HepG2 (cell line): ENCODE measurements at regions not wholly inside any gene's neighbourhood (a gene's known extent, or its start where the extent isn't known, plus 50 kb on each side); places are given as distances from the start of the nearest gene placed in this dataset.

Experiments
- ATAC-seq: fragments of 200-7000 bp; cut with Tn5 transposase; 3 replicates; pipeline ENCODE4 v1.9.1; 2020; ENCODE audit warnings: mild to moderate bottlenecking, moderate library complexity
- BruUV-seq: library from RNA; stranded (reverse); fragments of 400-500 nt; replicated peaks from 2 replicates; lab custom pipeline; 2021; lab: Mats Ljungman, UMichigan
- CTCF ChIA-PET: fragments of 300-600 bp; formaldehyde crosslinking; extraction: SDS; loops from one replicate; lab custom pipeline; 2021; ENCODE audit warnings: low total read pairs, inconsistent platforms, low intra/inter-chr PET ratio; lab: Yijun Ruan, JAX
- POLR2A ChIA-PET: fragments of 350-600 bp; sonication (Branson Sonifier 250); formaldehyde crosslinking; loops from one replicate; lab custom pipeline; 2020; ENCODE audit warnings: antibody characterized with exemption, inconsistent platforms; lab: Yijun Ruan, JAX
- DNase-seq: peaks from one replicate; pipeline ENCODE4 v3.0.0-alpha.2; 2015; ENCODE audit warnings: low spot score
- FAIRE-seq: peaks from 3 replicates; lab custom pipeline; 2011; peaks lifted over from hg19 to GRCh38; lab: Jason Lieb, UNC
- H2AFZ ChIP-seq: one replicate; pipeline ENCODE4 v1.6.1; 2011; ENCODE audit warnings: low read length, inconsistent platforms
- H3K27ac ChIP-seq: fragments of 300-600 bp; 3 replicates; pipeline ENCODE4 v1.8.0; 2011; ENCODE audit warnings: mixed run types, mild to moderate bottlenecking, mixed read lengths, low read length, inconsistent platforms; ENCODE audit not compliant: insufficient read depth; ENCODE audit errors: extremely low read length
- H3K27me3 ChIP-seq, 2 experiments: fragments of 200-600 bp in 1 of 2; 2 replicates in 1 of 2; 3 replicates in 1 of 2; pipeline versions ENCODE4 v1.6.0 to v1.8.0; 2011; ENCODE audit warnings: low read length in 2 of 2, mild to moderate bottlenecking in 2 of 2, moderate library complexity in 2 of 2, inconsistent platforms in 1 of 2; ENCODE audit not compliant: insufficient read depth in 2 of 2, control insufficient read depth in 1 of 2
- H3K36me3 ChIP-seq, 2 experiments: fragments of 200-600 bp in 1 of 2; replicated peaks in 1 of 2; 2 replicates in 1 of 2; 3 replicates in 1 of 2; pipeline versions ENCODE4 v1.5.1 to v1.8.0; 2011; ENCODE audit warnings: low read length in 2 of 2, inconsistent platforms in 1 of 2; ENCODE audit not compliant: insufficient read depth in 2 of 2, control insufficient read depth in 1 of 2
- H3K4me1 ChIP-seq: 2 replicates; pipeline ENCODE4 v1.5.1; 2012; ENCODE audit warnings: low read length, inconsistent platforms; ENCODE audit not compliant: insufficient read depth
- H3K4me2 ChIP-seq: 2 replicates; pipeline ENCODE4 v1.6.0; 2011; ENCODE audit warnings: low read depth, low read length, inconsistent platforms
- H3K4me3 ChIP-seq, 3 experiments: fragments of 200-600 bp in 1 of 3; sonication (generic), shearing (Covaris generic) in 1 of 3; replicated peaks in 1 of 3; 2 replicates each; pipeline ENCODE4 v1.5.1; 2011 to 2016; ENCODE audit warnings: low read length in 3 of 3, inconsistent platforms in 2 of 3, low read depth in 2 of 3, mild to moderate bottlenecking in 2 of 3, control low read depth in 1 of 3, mixed read lengths in 1 of 3; ENCODE audit not compliant: insufficient read depth in 1 of 3
- H3K79me2 ChIP-seq: one replicate; pipeline ENCODE4 v1.6.1; 2011; ENCODE audit warnings: low read length, inconsistent platforms; ENCODE audit not compliant: insufficient read depth
- H3K9ac ChIP-seq: 2 replicates; pipeline ENCODE4 v1.6.0; 2011; ENCODE audit warnings: mild to moderate bottlenecking, low read depth, low read length, inconsistent platforms; ENCODE audit not compliant: insufficient read depth
- H3K9me3 ChIP-seq: 2 replicates; pipeline ENCODE4 v1.5.1; 2012; ENCODE audit warnings: mild to moderate bottlenecking, low read length
- H4K20me1 ChIP-seq: 2 replicates; pipeline ENCODE4 v1.6.0; 2011; ENCODE audit warnings: inconsistent platforms, mild to moderate bottlenecking, low read length, moderate library complexity; ENCODE audit not compliant: insufficient read depth
- CC2D1A ChIP-seq: sonication (generic); formaldehyde crosslinking; IDR thresholded peaks from 2 replicates; pipeline ENCODE4 v1.8.1; 2023; ENCODE audit warnings: mild to moderate bottlenecking, missing genetic modification reagents
- FOXO4 ChIP-seq: sonication (generic); formaldehyde crosslinking; conservative IDR thresholded peaks from 2 replicates; pipeline ENCODE4 v1.8.1; 2023; ENCODE audit warnings: missing genetic modification reagents
- FUBP1 ChIP-seq: sonication (generic); formaldehyde crosslinking; IDR thresholded peaks from 2 replicates; pipeline ENCODE4 v1.5.1; 2020; ENCODE audit warnings: missing genetic modification reagents, mild to moderate bottlenecking, borderline replicate concordance
- LCORL ChIP-seq, 2 experiments: fragments of 450-650 bp in 1 of 2; sonication (generic) in 1 of 2; formaldehyde crosslinking in 1 of 2; IDR thresholded peaks; 2 replicates each; pipeline versions ENCODE4 v1.5.0 to v1.6.1; 2017 to 2020; ENCODE audit warnings: antibody characterized with exemption in 1 of 2, missing genetic modification reagents in 1 of 2
- MYPOP ChIP-seq: sonication (generic); formaldehyde crosslinking; IDR thresholded peaks from 2 replicates; pipeline ENCODE4 v1.8.1; 2023; ENCODE audit warnings: mild to moderate bottlenecking, moderate library complexity, missing genetic modification reagents
- POLR2AphosphoS2 ChIP-seq: IDR thresholded peaks from 2 replicates; pipeline ENCODE4 v1.6.1; 2011; ENCODE audit warnings: low read depth, low read length, improper control_type of control experiment
- PRPF4 ChIP-seq: fragments of 200-400 bp; formaldehyde crosslinking; IDR thresholded peaks from 2 replicates; pipeline ENCODE4 v1.6.1; 2016; ENCODE audit warnings: low read length, low read depth; ENCODE audit not compliant: poor library complexity, severe bottlenecking
- SMAD1 ChIP-seq: sonication (generic); formaldehyde crosslinking; IDR thresholded peaks from 2 replicates; pipeline ENCODE4 v1.4.0; 2020; ENCODE audit warnings: missing genetic modification reagents, low read depth, mild to moderate bottlenecking, borderline replicate concordance
- TEAD2 ChIP-seq: sonication (generic); formaldehyde crosslinking; IDR thresholded peaks from 2 replicates; pipeline ENCODE4 v1.9.0; 2021; ENCODE audit warnings: missing genetic modification reagents
- TGIF2 ChIP-seq: IDR thresholded peaks from 2 replicates; pipeline ENCODE4 v1.6.1; 2016; ENCODE audit warnings: control low read depth, missing compliant biosample characterization
- TMF1 ChIP-seq: sonication (generic); formaldehyde crosslinking; IDR thresholded peaks from 2 replicates; pipeline ENCODE4 v1.8.1; 2022; ENCODE audit warnings: low read depth, missing genetic modification reagents
- ZBTB3 ChIP-seq: sonication (generic); formaldehyde crosslinking; IDR thresholded peaks from 2 replicates; pipeline ENCODE4 v1.4.0; 2020; ENCODE audit warnings: low read depth, mild to moderate bottlenecking, moderate library complexity, missing genetic modification reagents, borderline replicate concordance
- ZBTB37 ChIP-seq: sonication (generic); formaldehyde crosslinking; IDR thresholded peaks from 2 replicates; pipeline ENCODE4 v1.4.0; 2020; ENCODE audit warnings: mild to moderate bottlenecking, missing genetic modification reagents
- ZBTB42 ChIP-seq: sonication (generic); formaldehyde crosslinking; IDR thresholded peaks from 2 replicates; pipeline ENCODE4 v1.5.0; 2020; ENCODE audit warnings: mild to moderate bottlenecking, missing genetic modification reagents
- ZIK1 ChIP-seq: sonication (generic); formaldehyde crosslinking; IDR thresholded peaks from 2 replicates; pipeline ENCODE4 v1.5.0; 2020; ENCODE audit warnings: mild to moderate bottlenecking, low read depth, missing genetic modification reagents, borderline replicate concordance
- ZNF503 ChIP-seq: sonication (generic); formaldehyde crosslinking; IDR thresholded peaks from 2 replicates; pipeline ENCODE4 v1.4.0; 2020; ENCODE audit warnings: missing genetic modification reagents
- ZNF580 ChIP-seq: IDR thresholded peaks from 2 replicates; pipeline ENCODE4 v1.6.1; 2016; ENCODE audit warnings: low read depth, borderline replicate concordance
- WGBS: methylation state at CpG from one replicate; pipeline ENCODE4 v1.1.6; 2017; ENCODE audit warnings: low lambda C conversion rate; 5-methylcytosine and 5-hydroxymethylcytosine counted together
- in situ Hi-C: cut with HindIII; loops from 2 replicates; pipeline ENCODE4 v1.10.0; 2017; ENCODE audit warnings: low pct_unique_long_range_greater_than_20kb; ENCODE audit not compliant: extremely low pct_ligation_motif_present
- intact Hi-C: fragments of 100-400 bp; cut with micrococcal nuclease; formaldehyde crosslinking; loops from one replicate; pipeline ENCODE4 v1.10.0; 2022; ENCODE audit not compliant: unreplicated experiment

GRCh38 chr11:115067471-115067870, 389.1 kb downstream of the NXPE2 start:
- CTCF ChIA-PET, result no interaction called here
- no peak for FAIRE-seq
- H3K9ac ChIP-seq, result no peak overlapping the region
- no peak overlapping the region for H2AFZ ChIP-seq
- ATAC-seq, result no peak
- DNase-seq, result no peak
- peaks cover 0 to 33% of the 10 kb centered on the region in 2 experiments; a peak in 4 of 5 replicates for H3K27me3 ChIP-seq
- no peak overlapping the region for H3K4me2 ChIP-seq
- intact Hi-C loops, result no loop called here
- no peaks in the 10 kb centered on the region for H4K20me1 ChIP-seq
- BruUV-seq, result no TSS peak
- H3K4me3 ChIP-seq, result no peak overlapping the region
- no peaks in the 10 kb centered on the region for H3K4me1 ChIP-seq
- H3K27ac ChIP-seq, result no peak overlapping the region
- POLR2A ChIA-PET, result no interaction called here
- TF ChIP-seq FUBP1, result no peak
- no peak for TF ChIP-seq ZBTB42 (CRISPR knock-in tag)
- TF ChIP-seq FOXO4, result no peak
- TF ChIP-seq TEAD2 (CRISPR knock-in tag), result no peak
- no peak for TF ChIP-seq ZIK1 (CRISPR knock-in tag)
- TF ChIP-seq POLR2AphosphoS2, result no peak
- no peak for TF ChIP-seq ZBTB3 (CRISPR knock-in tag)
- TF ChIP-seq TMF1 (CRISPR knock-in tag), result no peak
- no peak for TF ChIP-seq MYPOP (CRISPR knock-in tag)
- TF ChIP-seq LCORL (IDR thresholded peaks at IDR 0.05), result no peak
- no peak for TF ChIP-seq LCORL (CRISPR knock-in tag; IDR thresholded peaks at IDR 0.05)
- no peak for TF ChIP-seq CC2D1A (CRISPR knock-in tag)
- no peak for TF ChIP-seq PRPF4
- no peak for TF ChIP-seq ZBTB37 (CRISPR knock-in tag)
- no peak for TF ChIP-seq ZNF580 (CRISPR knock-in tag)
- TF ChIP-seq TGIF2 (CRISPR knock-in tag), result no peak
- TF ChIP-seq SMAD1 (CRISPR knock-in tag), result no peak
- no peak for TF ChIP-seq ZNF503 (CRISPR knock-in tag)
- in situ Hi-C loops, result no loop called here
- H3K9me3 ChIP-seq, result no peaks in the 10 kb centered on the region
- H3K36me3 ChIP-seq, result no peaks in the 10 kb centered on the region
- no peaks in the 10 kb centered on the region for H3K79me2 ChIP-seq
- 0% methylated on average over 1 of the region's 1 CpG for WGBS
